K562 (cell line): ENCODE measurements at regions not wholly inside any gene's neighbourhood (a gene's known extent, or its start where the extent isn't known, plus 50 kb on each side); places are given as distances from the start of the nearest gene placed in this dataset.

Experiments
- BHLHE40 ChIP-seq: IDR thresholded peaks from 2 replicates; pipeline ENCODE4 v1.6.1; 2011; ENCODE audit warnings: low read length, improper control_type of control experiment
- HDAC6 ChIP-seq: IDR thresholded peaks from 2 replicates; pipeline ENCODE4 v1.6.1; 2012; ENCODE audit warnings: low read depth, mild to moderate bottlenecking, control low read depth, inconsistent platforms, low read length, moderate library complexity
- KAT2B ChIP-seq: IDR thresholded peaks from one replicate; pipeline ENCODE4 v1.6.1; 2012; ENCODE audit warnings: low read depth, mild to moderate bottlenecking, control low read depth, inconsistent platforms, low read length, moderate library complexity
- NEUROD1 ChIP-seq: fragments of 150-350 bp; IDR thresholded peaks from 2 replicates; pipeline ENCODE4 v1.6.1; 2014; ENCODE audit warnings: borderline replicate concordance, low read length, low read depth; ENCODE audit not compliant: partially characterized antibody
- RBM15 ChIP-seq: fragments of 200-400 bp; formaldehyde crosslinking; IDR thresholded peaks from 2 replicates; pipeline ENCODE4 v1.6.1; 2018; ENCODE audit warnings: mild to moderate bottlenecking, low read length, moderate library complexity; ENCODE audit not compliant: insufficient read depth
- SIX5 ChIP-seq, 2 experiments: IDR thresholded peaks; 2 replicates each; pipeline ENCODE4 v1.6.1; 2011; ENCODE audit warnings: low read length in 2 of 2, borderline replicate concordance in 1 of 2, low read depth in 1 of 2, mild to moderate bottlenecking in 1 of 2, moderate library complexity in 1 of 2; ENCODE audit not compliant: insufficient read depth in 1 of 2
- ZNF3 ChIP-seq: fragments of 250-450 bp; sonication (Bioruptor Pico); IDR thresholded peaks from 2 replicates; pipeline ENCODE4 v1.5.0; 2021; ENCODE audit warnings: mild to moderate bottlenecking, moderate library complexity
- ZNF561 ChIP-seq: fragments of 450-650 bp; formaldehyde crosslinking; conservative IDR thresholded peaks from 2 replicates; pipeline ENCODE4 v1.4.0; 2020; ENCODE audit warnings: mild to moderate bottlenecking, moderate library complexity
- TF ChIP-seq, protein P1 (sequence below), 3 experiments: IDR thresholded peaks in 2 of 3; conservative IDR thresholded peaks in 1 of 3; 2 replicates each; pipeline ENCODE4 v1.5.1; 2011 to 2012; ENCODE audit warnings: low read length in 3 of 3, mild to moderate bottlenecking in 3 of 3, control low read depth in 2 of 3, improper control_type of control experiment in 1 of 3, inconsistent platforms in 1 of 3, low read depth in 1 of 3, mixed read lengths in 1 of 3, moderate library complexity in 1 of 3; ENCODE audit not compliant: insufficient read depth in 2 of 3
- TF ChIP-seq, protein P2 (sequence below): fragments of 450-650 bp; IDR thresholded peaks from 2 replicates; pipeline ENCODE4 v1.6.1; 2018; ENCODE audit not compliant: partially characterized antibody

DNA sequence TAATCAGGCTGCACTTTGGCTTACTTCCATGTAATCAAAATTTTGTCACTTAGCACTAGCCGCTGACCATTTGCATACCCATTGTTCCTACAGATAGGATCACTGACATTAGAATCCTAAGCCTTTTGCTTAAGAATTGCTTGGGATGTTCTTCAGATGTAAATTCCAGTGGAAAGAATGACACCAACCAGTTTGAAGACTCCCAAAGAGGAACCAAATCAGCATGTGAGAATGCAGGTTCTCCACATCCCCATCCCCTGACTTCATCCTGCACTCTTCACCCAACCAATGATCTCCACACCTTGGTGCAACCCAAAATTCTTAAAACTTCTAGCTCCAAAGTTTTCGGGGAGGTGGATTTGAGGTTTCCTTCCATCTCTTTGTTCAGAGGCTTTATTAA is 345.6 kb downstream of the GPAM start:
- TF ChIP-seq, protein P1, sequence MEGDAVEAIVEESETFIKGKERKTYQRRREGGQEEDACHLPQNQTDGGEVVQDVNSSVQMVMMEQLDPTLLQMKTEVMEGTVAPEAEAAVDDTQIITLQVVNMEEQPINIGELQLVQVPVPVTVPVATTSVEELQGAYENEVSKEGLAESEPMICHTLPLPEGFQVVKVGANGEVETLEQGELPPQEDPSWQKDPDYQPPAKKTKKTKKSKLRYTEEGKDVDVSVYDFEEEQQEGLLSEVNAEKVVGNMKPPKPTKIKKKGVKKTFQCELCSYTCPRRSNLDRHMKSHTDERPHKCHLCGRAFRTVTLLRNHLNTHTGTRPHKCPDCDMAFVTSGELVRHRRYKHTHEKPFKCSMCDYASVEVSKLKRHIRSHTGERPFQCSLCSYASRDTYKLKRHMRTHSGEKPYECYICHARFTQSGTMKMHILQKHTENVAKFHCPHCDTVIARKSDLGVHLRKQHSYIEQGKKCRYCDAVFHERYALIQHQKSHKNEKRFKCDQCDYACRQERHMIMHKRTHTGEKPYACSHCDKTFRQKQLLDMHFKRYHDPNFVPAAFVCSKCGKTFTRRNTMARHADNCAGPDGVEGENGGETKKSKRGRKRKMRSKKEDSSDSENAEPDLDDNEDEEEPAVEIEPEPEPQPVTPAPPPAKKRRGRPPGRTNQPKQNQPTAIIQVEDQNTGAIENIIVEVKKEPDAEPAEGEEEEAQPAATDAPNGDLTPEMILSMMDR (IDR thresholded peaks at IDR 0.05 in 2 of 3, conservative IDR thresholded peaks at IDR 0.05 in 1 of 3; ENCODE audit: insufficient read depth in 2 of 3, low read depth in 1 of 3, low read length in 3 of 3): no peak
- TF ChIP-seq KAT2B (no peak), NEUROD1 (no peak), BHLHE40 (no peak), ZNF3 (CRISPR knock-in tag) (no peak), RBM15 (no peak), HDAC6 (no peak), SIX5 (IDR thresholded peaks at IDR 0.05; ENCODE audit: borderline replicate concordance in 1 of 2, insufficient read depth in 1 of 2, low read depth in 1 of 2, low read length in 2 of 2) (no peak), ZNF561 (CRISPR knock-in tag) (no peak)
- TF ChIP-seq, protein P2, sequence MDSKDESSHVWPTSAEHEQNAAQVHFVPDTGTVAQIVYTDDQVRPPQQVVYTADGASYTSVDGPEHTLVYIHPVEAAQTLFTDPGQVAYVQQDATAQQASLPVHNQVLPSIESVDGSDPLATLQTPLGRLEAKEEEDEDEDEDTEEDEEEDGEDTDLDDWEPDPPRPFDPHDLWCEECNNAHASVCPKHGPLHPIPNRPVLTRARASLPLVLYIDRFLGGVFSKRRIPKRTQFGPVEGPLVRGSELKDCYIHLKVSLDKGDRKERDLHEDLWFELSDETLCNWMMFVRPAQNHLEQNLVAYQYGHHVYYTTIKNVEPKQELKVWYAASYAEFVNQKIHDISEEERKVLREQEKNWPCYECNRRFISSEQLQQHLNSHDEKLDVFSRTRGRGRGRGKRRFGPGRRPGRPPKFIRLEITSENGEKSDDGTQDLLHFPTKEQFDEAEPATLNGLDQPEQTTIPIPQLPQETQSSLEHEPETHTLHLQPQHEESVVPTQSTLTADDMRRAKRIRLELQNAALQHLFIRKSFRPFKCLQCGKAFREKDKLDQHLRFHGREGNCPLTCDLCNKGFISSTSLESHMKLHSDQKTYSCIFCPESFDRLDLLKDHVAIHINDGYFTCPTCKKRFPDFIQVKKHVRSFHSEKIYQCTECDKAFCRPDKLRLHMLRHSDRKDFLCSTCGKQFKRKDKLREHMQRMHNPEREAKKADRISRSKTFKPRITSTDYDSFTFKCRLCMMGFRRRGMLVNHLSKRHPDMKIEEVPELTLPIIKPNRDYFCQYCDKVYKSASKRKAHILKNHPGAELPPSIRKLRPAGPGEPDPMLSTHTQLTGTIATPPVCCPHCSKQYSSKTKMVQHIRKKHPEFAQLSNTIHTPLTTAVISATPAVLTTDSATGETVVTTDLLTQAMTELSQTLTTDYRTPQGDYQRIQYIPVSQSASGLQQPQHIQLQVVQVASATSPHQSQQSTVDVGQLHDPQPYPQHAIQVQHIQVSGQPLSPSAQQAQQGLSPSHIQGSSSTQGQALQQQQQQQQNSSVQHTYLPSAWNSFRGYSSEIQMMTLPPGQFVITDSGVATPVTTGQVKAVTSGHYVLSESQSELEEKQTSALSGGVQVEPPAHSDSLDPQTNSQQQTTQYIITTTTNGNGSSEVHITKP: no peak
